K562 (cell line): ENCODE measurements at regions not wholly inside any gene's neighbourhood (a gene's known extent, or its start where the extent isn't known, plus 50 kb on each side); places are given as distances from the start of the nearest gene placed in this dataset.
A peak's percentile ranks its signal among the peaks of the same experiment; 100 is the strongest.

ENCODE experiments used
- ATAC-seq: fragments of 200-7000 bp; cut with Tn5 transposase; 3 replicates; pipeline ENCODE4 v1.9.1; 2020; ENCODE audit warnings: moderate library complexity
- BruUV-seq: library from RNA; stranded (reverse); fragments of 400-500 nt; replicated peaks from 2 replicates; lab custom pipeline; 2021; lab: Mats Ljungman, UMichigan
- CTCF ChIA-PET: fragments of 300-600 bp; formaldehyde crosslinking; extraction: SDS; loops from one replicate; lab custom pipeline; 2021; ENCODE audit warnings: low intra/inter-chr PET ratio; lab: Yijun Ruan, JAX
- POLR2A ChIA-PET: fragments of 300-600, 350-650 bp; sonication (Branson Sonifier 250); formaldehyde crosslinking; extraction: SDS; loops from one replicate; lab custom pipeline; 2021; ENCODE audit warnings: antibody characterized with exemption, inconsistent platforms; lab: Yijun Ruan, JAX
- DNase-seq, 4 experiments: peaks; one replicate each; pipeline versions ENCODE4 v3.0.0 to v3.0.0-alpha.2; 2011 to 2018; ENCODE audit warnings: low spot score in 3 of 4, mixed read lengths in 3 of 4; ENCODE audit errors: extremely low read depth in 1 of 4
- FAIRE-seq: peaks from 2 replicates; lab custom pipeline; 2011; peaks lifted over from hg19 to GRCh38; lab: Jason Lieb, UNC
- H2AFZ ChIP-seq: 2 replicates; pipeline ENCODE4 v1.6.0; 2011; ENCODE audit warnings: low read depth, low read length, control low read depth, inconsistent platforms
- H3K27ac ChIP-seq: fragments of 200-600 bp; 3 replicates; pipeline ENCODE4 v1.8.0; 2011; ENCODE audit warnings: low read depth, mild to moderate bottlenecking, control low read depth, inconsistent platforms, low read length, moderate library complexity, mixed read lengths; ENCODE audit errors: extremely low read depth
- H3K27me3 ChIP-seq, 2 experiments: fragments of 300-600 bp in 1 of 2; 2 replicates in 1 of 2; 3 replicates in 1 of 2; pipeline versions ENCODE4 v1.6.0 to v1.8.0; 2011; ENCODE audit warnings: inconsistent platforms in 2 of 2, low read length in 2 of 2, mild to moderate bottlenecking in 1 of 2, mixed read lengths in 1 of 2, moderate library complexity in 1 of 2; ENCODE audit not compliant: control insufficient read depth in 2 of 2, insufficient read depth in 2 of 2
- H3K36me3 ChIP-seq: fragments of 300-600 bp; 3 replicates; pipeline ENCODE4 v1.8.0; 2011; ENCODE audit warnings: mild to moderate bottlenecking, low read length, inconsistent platforms; ENCODE audit not compliant: control insufficient read depth, insufficient read depth
- H3K4me1 ChIP-seq, 2 experiments: fragments of 200-600 bp in 1 of 2; replicated peaks in 1 of 2; 2 replicates in 1 of 2; 3 replicates in 1 of 2; pipeline versions ENCODE4 v1.5.1 to v1.8.0; 2011; ENCODE audit warnings: inconsistent platforms in 2 of 2, low read length in 2 of 2, mild to moderate bottlenecking in 1 of 2, mixed read lengths in 1 of 2, moderate library complexity in 1 of 2; ENCODE audit not compliant: control insufficient read depth in 2 of 2, insufficient read depth in 2 of 2
- H3K4me2 ChIP-seq: 2 replicates; pipeline ENCODE4 v1.6.1; 2011; ENCODE audit warnings: low read length, control low read depth, inconsistent platforms, mixed read lengths; ENCODE audit not compliant: insufficient read depth
- H3K4me3 ChIP-seq: fragments of 200-600 bp; sonication (generic), shearing (Covaris generic); 2 replicates; pipeline ENCODE4 v1.5.1; 2016; ENCODE audit warnings: control low read depth, inconsistent platforms
- H3K79me2 ChIP-seq: fragments of 200-600 bp; 3 replicates; pipeline ENCODE4 v1.8.0; 2011; ENCODE audit warnings: low read length, inconsistent platforms; ENCODE audit not compliant: control insufficient read depth, insufficient read depth
- H3K9ac ChIP-seq, 2 experiments: 2 replicates each; pipeline versions ENCODE4 v1.6.0 to v1.6.1; 2011; ENCODE audit warnings: low read depth in 2 of 2, low read length in 2 of 2, control low read depth in 1 of 2, inconsistent platforms in 1 of 2, mild to moderate bottlenecking in 1 of 2, mixed read lengths in 1 of 2; ENCODE audit not compliant: insufficient read depth in 1 of 2
- H3K9me1 ChIP-seq: one replicate; pipeline ENCODE4 v1.6.0; 2011; ENCODE audit warnings: inconsistent platforms, mild to moderate bottlenecking, low read length, moderate library complexity; ENCODE audit not compliant: control insufficient read depth, insufficient read depth
- H3K9me3 ChIP-seq: replicated peaks from 2 replicates; pipeline ENCODE4 v1.5.1; 2011; ENCODE audit warnings: low read depth, low read length, inconsistent platforms; ENCODE audit not compliant: control insufficient read depth, insufficient read depth
- H4K20me1 ChIP-seq: replicated peaks from 2 replicates; pipeline ENCODE4 v1.6.1; 2011; ENCODE audit warnings: low read length, inconsistent platforms, mixed read lengths; ENCODE audit not compliant: control insufficient read depth, insufficient read depth
- ZNF75A ChIP-seq: fragments of 450-650 bp; formaldehyde crosslinking; IDR thresholded peaks from 2 replicates; pipeline ENCODE4 v1.4.0; 2020; ENCODE audit warnings: mild to moderate bottlenecking
- WGBS: fragments of 100-300 bp; shearing (Covaris generic); methylation state at CpG from one replicate; pipeline ENCODE4 v1.1.6; 2016; ENCODE audit warnings: low coverage, mixed read lengths; ENCODE audit not compliant: insufficient coverage; ENCODE audit errors: missing lambda C conversion rate; 5-methylcytosine and 5-hydroxymethylcytosine counted together
- in situ Hi-C: fragments of 300-500 bp; cut with MboI; formaldehyde crosslinking; loops from 4 replicates; pipeline ENCODE4 v1.15.0; 2018; ENCODE audit warnings: inconsistent platforms, mixed read lengths
- intact Hi-C: fragments of 100-400 bp; cut with micrococcal nuclease; formaldehyde crosslinking; loops from 2 replicates; pipeline ENCODE4 v1.14.2; 2022
- TF ChIP-seq, protein P1 (sequence below): fragments of 450-650 bp; IDR thresholded peaks from 2 replicates; pipeline ENCODE4 v1.6.1; 2016; ENCODE audit warnings: mild to moderate bottlenecking
- TF ChIP-seq, protein P2 (sequence below), 3 experiments: IDR thresholded peaks in 2 of 3; conservative IDR thresholded peaks in 1 of 3; 2 replicates each; pipeline ENCODE4 v1.5.1; 2011 to 2012; ENCODE audit warnings: low read length in 3 of 3, mild to moderate bottlenecking in 3 of 3, control low read depth in 2 of 3, improper control_type of control experiment in 1 of 3, inconsistent platforms in 1 of 3, low read depth in 1 of 3, mixed read lengths in 1 of 3, moderate library complexity in 1 of 3; ENCODE audit not compliant: insufficient read depth in 2 of 3
- TF ChIP-seq, protein P3 (sequence below): fragments of 450-650 bp; formaldehyde crosslinking; IDR thresholded peaks from 2 replicates; pipeline ENCODE4 v1.4.0; 2020; ENCODE audit warnings: mild to moderate bottlenecking, moderate library complexity

DNA sequence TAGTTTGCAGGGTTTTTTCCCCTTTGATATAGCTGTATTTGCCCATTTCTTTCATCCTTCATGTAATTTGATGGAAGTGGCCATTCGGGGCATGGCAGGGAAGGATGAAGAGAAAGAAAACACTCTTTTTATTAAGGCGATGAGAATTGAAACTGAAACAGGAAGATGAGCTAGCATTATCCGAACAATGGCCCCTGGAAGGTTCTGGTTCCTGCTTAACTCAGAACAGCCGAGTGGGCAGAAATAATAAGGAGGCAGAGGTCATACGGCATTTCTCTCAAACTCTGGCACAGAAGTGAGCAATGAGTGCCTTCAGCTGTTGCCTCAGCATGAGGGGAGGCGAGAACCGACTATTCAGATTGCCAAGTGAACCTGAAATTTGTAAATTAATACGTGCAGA lies 113.2 kb upstream of the MYO3A start:
- no peaks in the 10 kb centered on the region for H3K9me3 ChIP-seq
- no peak overlapping the region for H3K4me3 ChIP-seq
- no peaks in the 10 kb centered on the region for H3K36me3 ChIP-seq
- ChIA-PET POLR2A (interaction anchor here (0.7 to 1.3 kb wide), 2 partner anchors 15 to 733 kb away, joined by 3 read pairs; no protein-coding TSS in a partner anchor), CTCF (no interaction called here)
- H4K20me1 ChIP-seq: no peaks in the 10 kb centered on the region
- intact Hi-C loops: no loop called here
- FAIRE-seq (no peak), DNase-seq (no peak), ATAC-seq (no peak)
- no peak overlapping the region for H3K4me2 ChIP-seq
- no peak overlapping the region for H3K9ac ChIP-seq
- H3K9me1 ChIP-seq: no peaks in the 10 kb centered on the region
- no peaks in the 10 kb centered on the region for H3K4me1 ChIP-seq
- H3K27me3 ChIP-seq: no peaks in the 10 kb centered on the region; a peak in 1 of 5 replicates
- H3K79me2 ChIP-seq: no peaks in the 10 kb centered on the region
- in situ Hi-C loops: no loop called here
- no peak overlapping the region for H2AFZ ChIP-seq
- TF ChIP-seq, protein P1, sequence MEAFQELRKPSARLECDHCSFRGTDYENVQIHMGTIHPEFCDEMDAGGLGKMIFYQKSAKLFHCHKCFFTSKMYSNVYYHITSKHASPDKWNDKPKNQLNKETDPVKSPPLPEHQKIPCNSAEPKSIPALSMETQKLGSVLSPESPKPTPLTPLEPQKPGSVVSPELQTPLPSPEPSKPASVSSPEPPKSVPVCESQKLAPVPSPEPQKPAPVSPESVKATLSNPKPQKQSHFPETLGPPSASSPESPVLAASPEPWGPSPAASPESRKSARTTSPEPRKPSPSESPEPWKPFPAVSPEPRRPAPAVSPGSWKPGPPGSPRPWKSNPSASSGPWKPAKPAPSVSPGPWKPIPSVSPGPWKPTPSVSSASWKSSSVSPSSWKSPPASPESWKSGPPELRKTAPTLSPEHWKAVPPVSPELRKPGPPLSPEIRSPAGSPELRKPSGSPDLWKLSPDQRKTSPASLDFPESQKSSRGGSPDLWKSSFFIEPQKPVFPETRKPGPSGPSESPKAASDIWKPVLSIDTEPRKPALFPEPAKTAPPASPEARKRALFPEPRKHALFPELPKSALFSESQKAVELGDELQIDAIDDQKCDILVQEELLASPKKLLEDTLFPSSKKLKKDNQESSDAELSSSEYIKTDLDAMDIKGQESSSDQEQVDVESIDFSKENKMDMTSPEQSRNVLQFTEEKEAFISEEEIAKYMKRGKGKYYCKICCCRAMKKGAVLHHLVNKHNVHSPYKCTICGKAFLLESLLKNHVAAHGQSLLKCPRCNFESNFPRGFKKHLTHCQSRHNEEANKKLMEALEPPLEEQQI: no peak
- TF ChIP-seq ZNF75A (CRISPR knock-in tag): no peak
- under 1% methylated on average over 8 of the region's 8 CpGs for WGBS
- H3K27ac ChIP-seq: no peak overlapping the region
- BruUV-seq: no TSS peak

DNA sequence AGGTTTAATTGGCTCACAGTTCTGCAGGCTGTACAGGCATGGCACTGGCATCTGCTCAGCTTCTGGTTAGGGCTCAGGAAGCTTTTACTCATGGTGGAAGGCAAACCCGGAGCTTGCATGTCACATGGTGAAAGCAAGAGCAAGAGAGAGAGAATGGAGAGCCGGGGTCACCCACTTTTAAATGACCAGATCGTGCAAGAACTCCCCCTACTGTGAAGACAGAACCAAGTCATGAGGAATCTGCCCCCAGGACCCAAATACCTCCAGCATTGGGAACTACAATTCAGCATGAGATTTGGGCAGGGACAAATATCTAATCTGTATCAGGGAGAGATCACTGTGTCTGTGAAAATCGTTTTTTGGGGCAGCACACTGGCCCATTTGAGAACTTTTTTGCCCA lies 110.0 kb upstream of the MYO3A start:
- Histone ChIP-seq H3K9me3 (no peaks in the 10 kb centered on the region), H4K20me1 (no peaks in the 10 kb centered on the region), H3K4me3 (no peak overlapping the region), H3K79me2 (no peaks in the 10 kb centered on the region), H3K27ac (no peak overlapping the region), H3K27me3 (no peaks in the 10 kb centered on the region), H2AFZ (no peak overlapping the region), H3K4me1 (no peaks in the 10 kb centered on the region), H3K36me3 (no peaks in the 10 kb centered on the region), H3K9me1 (no peaks in the 10 kb centered on the region), H3K4me2 (no peak overlapping the region), H3K9ac (no peak overlapping the region)
- POLR2A ChIA-PET: no interaction called here
- WGBS: 0% methylated on average over 4 of the region's 4 CpGs
- BruUV-seq: no TSS peak
- no peak for FAIRE-seq
- intact Hi-C loops: no loop called here
- peak in 1 of 4 experiments; percentile 3 for DNase-seq
- CTCF ChIA-PET: no interaction called here
- peak; percentile 59 for ATAC-seq
- in situ Hi-C loops: no loop called here
- TF ChIP-seq, protein P2, sequence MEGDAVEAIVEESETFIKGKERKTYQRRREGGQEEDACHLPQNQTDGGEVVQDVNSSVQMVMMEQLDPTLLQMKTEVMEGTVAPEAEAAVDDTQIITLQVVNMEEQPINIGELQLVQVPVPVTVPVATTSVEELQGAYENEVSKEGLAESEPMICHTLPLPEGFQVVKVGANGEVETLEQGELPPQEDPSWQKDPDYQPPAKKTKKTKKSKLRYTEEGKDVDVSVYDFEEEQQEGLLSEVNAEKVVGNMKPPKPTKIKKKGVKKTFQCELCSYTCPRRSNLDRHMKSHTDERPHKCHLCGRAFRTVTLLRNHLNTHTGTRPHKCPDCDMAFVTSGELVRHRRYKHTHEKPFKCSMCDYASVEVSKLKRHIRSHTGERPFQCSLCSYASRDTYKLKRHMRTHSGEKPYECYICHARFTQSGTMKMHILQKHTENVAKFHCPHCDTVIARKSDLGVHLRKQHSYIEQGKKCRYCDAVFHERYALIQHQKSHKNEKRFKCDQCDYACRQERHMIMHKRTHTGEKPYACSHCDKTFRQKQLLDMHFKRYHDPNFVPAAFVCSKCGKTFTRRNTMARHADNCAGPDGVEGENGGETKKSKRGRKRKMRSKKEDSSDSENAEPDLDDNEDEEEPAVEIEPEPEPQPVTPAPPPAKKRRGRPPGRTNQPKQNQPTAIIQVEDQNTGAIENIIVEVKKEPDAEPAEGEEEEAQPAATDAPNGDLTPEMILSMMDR (IDR thresholded peaks at IDR 0.05 in 2 of 3, conservative IDR thresholded peaks at IDR 0.05 in 1 of 3; ENCODE audit: insufficient read depth in 2 of 3, low read depth in 1 of 3, low read length in 3 of 3): peak in 1 of 3 experiments; percentile 13; a peak in 2 of 6 replicates
- TF ChIP-seq, protein P3, sequence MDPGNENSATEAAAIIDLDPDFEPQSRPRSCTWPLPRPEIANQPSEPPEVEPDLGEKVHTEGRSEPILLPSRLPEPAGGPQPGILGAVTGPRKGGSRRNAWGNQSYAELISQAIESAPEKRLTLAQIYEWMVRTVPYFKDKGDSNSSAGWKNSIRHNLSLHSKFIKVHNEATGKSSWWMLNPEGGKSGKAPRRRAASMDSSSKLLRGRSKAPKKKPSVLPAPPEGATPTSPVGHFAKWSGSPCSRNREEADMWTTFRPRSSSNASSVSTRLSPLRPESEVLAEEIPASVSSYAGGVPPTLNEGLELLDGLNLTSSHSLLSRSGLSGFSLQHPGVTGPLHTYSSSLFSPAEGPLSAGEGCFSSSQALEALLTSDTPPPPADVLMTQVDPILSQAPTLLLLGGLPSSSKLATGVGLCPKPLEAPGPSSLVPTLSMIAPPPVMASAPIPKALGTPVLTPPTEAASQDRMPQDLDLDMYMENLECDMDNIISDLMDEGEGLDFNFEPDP (CRISPR knock-in tag): no peak
